Stimulated activated CD8-positive, alpha-beta memory T cell treated with anti-CD3 and anti-CD28 coated beads, Interleukin-4, amount 100 ng/mL, for 24 hours (primary cell): ENCODE measurements at regions not wholly inside any gene's neighbourhood (a gene's known extent, or its start where the extent isn't known, plus 50 kb on each side); places are given as distances from the start of the nearest gene placed in this dataset.

ENCODE experiments used
- DNase-seq: peaks from one replicate; pipeline ENCODE4 v3.0.0-alpha.2; 2020; ENCODE audit warnings: low read depth

GRCh38 chr5:74916831-74917710 is 50.9 kb upstream of the FAM169A start:
- DNase-seq = no peak
